NCI-H748 (cell line): ENCODE measurements at regions not wholly inside any gene's neighbourhood (a gene's known extent, or its start where the extent isn't known, plus 50 kb on each side); places are given as distances from the start of the nearest gene placed in this dataset.
A peak's percentile ranks its signal among the peaks of the same experiment; 100 is the strongest.

Source experiments
- DNase-seq: peaks from one replicate; lab custom pipeline; 2025; ENCODE audit not compliant: unreplicated experiment; lab: John Stamatoyannopoulos, UW

DNA sequence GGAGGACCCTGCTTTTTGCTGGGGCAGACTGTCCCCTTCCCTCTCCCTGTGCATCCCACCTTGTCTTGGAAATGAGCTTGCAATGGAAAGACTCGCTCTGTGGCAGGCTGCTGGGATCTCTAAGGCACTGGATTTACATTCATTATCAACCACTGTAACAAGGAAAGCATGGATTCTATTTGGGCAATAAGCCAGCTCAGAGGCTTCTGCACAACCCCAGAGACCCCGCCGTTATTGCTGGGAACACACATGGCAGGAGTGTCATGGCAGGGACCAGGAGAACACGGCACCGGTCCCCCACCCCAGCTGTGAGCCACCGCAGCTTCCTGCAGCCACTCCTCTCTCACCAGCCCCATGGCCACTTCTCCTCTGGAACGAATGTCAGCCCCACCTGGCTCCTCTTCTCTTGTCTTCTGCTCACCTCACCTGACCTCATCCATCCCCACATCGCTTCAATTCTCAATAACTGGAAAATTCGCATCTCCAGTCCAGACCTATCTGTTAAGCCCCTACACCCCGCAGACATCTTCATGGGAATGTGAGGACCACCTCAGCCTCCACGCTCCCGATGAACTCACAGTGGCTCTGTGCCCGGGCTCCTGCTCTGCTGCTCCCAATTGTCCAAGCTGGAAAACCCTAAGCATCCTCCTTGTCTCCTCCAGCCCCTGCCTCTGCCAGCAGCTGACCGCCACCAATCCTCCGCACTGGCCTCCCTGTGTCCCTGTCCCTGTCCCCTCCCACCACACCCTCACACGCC is 181.5 kb downstream of the USP12 start:
- no peak for DNase-seq

DNA sequence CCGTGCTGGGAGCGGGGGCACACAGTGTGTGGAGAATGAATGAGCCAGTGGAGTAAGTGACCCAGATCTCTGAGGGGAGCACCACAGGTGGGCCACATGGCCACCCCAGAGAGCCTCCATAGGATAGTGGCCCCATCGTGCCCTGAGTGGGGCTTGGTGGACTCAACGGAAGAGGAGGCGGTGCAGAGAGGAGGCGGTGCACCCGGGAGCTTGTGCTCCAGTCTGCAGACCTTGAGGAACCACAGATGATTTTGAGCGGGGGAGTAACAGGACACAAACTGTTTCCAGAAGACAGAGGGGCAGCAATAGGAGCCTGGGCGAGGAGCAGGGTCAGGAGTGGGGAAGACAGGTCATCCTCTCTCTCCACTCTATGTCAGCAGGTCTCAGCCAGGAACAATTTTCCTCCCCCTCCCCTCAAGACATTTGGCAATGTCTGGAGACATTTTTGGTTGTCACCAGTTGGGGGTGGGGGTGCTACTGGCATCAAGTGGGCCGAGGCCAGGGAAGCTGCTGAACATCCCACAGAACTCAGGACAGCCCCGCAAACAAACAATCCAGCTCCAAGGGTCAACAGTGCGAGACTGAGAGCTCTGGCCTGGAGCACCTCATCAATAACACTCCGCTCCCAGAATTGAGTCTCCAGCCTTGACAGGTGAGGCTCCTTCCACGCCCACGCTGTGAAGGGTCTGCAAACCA is 182.2 kb downstream of the USP12 start:
- no peak for DNase-seq

DNA sequence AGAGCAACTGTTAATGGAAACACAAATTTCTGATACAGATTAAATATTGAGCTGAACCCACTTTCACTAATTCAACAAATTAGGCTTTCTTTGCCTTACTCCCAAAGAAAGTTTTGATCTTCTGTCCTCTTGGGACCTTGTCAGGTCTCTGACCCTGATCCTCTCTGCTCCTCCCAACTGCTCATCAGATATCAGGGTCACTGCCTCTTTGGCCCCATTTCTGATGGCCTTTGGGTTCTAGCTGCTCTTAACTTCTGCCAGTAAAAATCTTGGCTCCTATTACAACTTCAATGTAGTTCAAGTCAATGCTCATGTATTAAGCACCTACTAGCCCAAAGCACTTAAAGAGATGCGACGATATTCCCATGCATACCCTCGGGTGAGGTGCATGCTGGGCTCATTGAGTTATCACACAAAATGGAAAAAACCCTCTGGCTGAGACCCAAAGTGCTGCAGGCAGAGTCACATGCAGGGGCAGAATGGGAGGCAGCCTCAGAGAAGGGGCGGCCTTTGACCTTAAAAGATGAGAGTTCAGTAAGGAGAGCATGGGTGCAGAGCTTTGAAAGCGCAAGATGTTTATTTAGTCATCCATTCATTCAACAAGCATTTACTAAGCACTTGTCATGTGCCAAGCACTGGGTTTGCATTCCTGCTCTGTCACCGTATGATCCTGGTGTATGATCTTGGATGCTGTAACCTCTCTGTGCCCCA is 183.4 kb downstream of the USP12 start:
- DNase-seq, result no peak

DNA sequence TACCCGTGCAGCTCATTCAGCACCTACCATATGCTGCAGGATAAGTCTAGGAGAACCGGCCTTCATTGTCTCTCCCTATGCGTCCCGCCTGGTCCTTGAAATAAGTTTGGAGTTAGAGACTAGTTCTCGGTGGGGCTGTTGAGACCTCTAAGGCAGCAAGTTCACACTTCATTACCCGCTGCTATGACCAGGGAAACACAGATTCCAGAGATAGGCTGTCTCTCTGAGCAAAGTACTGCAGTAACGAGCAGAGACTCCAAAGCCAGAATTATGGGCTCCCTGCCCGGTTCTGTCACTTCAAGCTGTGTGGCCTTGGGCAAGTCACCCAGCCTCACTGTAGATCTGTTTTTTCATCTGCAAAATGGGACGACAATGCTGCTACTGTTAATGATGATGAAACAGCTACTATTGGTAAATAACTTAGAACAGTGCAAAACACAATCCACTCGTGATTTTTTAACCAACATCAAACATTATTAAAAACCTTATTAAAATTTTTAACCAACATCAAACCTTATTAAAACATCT is 184.1 kb downstream of the USP12 start:
- DNase-seq, result no peak

DNA sequence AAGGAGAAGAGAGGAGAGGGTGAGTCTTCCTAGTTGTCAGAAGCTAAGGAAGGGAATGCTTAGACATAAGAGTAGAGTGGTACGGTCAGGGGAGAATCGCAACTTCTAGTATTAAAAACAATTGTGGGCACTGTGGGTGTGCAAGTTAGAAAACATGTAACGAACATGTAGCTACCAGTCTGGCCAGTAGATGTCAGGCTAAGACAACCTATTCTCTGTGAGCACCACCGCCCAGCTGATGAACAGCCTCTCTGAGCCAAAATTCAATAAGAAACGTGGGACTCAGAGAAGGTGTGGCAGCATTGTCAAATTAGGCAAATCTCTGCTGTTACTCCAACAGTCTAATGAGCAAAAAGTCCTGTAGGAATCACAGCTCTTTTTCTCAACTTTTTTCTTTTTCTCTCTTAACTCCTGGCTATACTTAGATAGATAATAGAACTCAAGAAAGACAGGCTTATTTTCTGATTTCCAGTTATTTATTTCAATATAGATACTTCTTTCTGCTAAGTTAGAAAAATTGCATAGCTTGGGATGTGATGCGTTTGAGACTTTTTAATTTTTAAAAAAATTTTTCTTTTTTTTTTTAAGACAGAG is 186.2 kb downstream of the USP12 start:
- DNase-seq, result peak; percentile 93

DNA sequence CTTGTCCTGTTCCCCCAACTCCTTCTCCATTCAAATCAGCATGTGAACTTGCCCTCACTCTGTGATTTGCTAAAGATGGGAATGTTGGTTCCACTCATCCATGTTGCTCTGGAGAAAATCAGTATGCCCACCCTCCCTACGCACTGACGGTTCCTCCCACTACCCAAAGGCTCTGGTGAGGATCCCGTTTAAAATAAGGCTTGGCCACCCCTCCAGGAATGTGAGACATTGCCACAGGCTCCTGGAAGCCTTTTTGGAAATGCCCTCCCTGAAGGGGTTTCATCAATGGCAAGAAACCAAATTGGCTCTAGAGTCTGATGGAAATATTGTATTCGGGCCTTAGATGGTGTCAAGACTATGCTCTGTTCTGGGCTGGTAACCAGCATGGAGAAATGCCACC is 187.3 kb downstream of the USP12 start:
- DNase-seq, result no peak

DNA sequence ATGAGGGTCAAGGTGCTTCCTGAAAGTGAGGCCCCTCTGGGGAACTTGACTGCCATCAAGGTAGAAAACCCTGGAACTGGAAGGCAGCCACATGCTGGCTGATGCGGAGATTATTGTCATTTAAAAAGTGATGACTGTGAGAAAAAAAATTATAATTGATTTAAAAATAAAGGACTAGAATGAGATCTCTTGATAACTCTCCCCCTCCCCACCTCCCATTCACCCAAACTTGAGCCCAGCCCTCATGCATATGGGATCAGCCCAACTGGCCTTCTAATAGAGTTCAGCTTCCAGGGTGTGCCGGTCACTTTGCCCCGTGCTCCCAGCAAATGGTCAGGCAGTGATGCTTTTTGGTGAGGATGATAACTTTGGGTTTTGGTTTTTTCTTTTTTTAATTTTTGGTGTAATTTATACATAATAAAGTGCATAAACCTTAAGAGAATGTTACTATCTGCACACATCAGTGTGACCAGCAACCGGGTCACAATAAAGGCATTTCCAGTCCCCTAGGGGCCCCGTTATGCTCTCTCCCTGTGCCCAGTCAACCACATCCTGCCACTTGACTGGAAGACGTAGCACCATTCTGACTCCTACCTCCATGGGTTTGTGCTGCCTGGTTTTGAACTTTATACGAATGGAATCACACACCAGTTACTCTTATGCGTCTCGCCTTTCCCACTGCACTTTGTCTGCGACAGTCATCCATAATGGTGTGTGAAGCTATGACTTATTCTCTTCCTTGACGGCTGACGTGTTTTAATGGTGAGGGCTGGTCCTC is 187.9 kb downstream of the USP12 start:
- no peak for DNase-seq

DNA sequence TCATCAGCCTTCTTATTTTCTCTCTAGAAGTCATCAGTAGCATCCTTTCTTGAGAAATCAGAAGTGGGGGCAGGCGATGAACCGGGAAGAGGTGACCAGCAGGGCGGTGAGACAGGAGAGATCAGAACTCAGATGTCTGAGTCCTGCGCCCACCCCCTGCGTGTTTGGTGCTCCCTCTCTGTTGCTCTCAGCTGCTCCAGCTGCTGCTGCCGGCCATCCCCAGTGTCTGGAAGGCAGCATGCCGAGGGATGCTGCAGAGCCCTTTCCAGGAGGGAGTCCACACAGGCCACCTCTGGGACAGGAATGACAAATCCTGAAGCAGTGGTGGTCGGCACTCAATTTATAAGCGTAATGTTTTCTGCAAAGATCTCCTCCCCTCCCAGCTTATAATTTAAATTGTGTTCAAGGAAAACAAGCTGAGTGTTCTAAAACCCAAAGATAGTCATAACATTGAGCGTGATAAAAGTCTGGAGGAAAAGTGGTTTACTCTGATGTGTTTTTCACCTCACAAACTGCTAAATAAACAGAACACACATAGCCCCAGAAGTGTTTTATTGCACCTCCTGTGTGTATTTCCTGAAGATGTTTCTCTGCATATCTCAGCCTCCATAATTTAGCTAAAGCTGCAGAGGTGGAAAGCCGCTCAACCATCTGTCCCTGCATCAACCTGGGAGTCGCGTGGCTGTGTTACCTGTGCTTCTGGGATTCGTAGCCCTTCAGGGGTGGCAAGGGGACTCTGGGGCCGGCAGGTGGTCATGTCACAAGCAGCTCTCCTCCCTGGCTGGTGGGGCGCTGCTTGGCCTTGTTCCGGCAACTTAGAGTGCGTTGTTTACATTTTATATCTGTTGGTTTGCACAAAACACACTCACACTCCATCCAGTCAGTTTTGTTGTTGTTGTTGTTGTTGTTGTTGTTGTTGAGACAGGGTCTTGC is 191.2 kb downstream of the USP12 start:
- no peak for DNase-seq

DNA sequence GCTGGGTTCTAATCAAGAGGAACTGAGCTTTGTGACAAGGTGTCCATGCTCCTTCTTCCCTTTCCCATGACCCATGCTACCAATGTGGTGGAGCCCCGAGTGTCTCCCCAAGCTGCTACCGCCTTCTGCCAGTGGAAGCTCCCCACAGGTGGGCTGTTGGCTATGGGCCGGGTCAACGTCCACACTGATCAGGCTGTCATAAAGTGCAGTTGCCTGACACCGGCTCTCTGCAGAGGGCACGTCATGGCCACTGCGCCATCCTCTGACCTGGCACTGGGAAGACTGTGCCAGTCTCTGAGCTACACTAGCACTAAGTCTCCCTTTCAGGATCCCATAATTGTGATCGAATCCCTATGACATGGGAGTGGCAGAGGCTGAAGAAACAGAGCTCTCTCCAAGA is 192.3 kb downstream of the USP12 start:
- no peak for DNase-seq

DNA sequence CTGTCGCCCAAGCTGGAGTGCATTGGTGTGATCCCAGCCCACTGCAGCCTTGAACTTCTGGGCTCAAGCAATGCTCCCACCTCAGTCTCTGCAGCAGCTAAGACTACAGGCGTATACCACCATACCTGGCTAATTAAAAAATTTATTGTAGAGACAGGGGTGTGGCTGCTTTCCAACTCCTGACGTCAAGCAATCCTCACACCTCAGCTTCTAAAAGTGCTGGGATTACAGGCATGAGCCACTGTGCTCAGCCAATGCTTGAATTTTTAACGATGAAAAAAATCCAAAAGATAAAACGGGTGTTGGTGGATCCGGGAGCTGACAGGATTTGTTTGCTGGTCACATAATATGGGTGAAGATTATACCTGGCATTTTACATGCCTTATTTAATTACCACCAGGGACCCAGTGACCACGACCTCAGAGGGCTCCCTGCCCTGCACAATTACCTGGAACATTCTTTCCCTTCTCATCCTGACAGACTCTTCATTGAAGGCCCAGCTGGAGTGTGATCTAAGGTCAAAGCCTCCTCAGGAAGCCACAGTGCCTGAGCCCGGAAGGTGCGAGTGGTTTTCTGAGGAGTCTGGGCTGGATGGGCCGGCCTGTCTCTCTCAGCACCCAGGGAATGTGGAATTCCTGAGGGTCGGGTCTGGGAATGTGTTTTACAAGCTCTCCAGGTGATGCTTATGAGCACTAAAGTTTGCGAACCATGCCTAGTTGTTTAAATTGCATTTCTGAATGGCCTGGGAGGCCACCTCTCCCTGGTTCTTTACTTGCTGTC is 193.3 kb downstream of the USP12 start:
- DNase-seq, result no peak

DNA sequence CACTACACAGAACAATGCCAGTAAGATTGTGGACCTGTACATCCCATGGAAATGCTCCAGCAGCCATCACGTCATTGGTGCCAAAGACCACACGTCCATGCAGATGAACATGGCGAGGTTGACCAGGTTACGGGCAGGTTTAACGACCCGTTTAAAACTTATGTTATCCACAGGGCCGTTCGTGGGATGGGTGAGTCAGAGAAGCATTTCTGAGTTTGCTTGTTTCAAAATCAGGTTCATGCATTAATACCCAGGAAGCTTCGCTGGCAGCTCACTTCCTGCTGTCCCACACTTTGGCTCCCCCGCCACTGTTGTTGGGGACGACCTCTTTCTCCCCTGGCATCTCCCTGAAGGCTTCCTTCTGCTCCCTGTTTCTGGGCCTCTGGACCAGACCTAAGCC is 194.1 kb downstream of the USP12 start:
- DNase-seq, result no peak

DNA sequence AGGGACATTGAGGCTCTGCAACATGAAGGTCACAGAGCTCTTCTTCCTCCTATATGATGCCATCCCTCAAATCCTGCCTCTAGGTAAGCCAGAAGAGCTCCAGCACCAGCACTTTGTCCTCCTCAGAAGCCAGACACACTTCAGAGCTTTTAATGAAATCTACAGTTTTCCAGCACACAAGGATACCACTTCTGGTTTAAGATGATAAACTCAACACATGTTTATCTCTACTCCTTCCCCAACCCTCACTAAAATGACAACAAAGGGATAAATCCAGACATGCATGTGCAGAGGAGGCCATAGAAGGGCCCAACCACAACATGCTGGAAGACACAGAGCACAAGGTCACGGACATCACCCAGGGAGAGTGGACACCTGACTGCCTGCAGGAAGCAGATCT is 195.3 kb downstream of the USP12 start:
- no peak for DNase-seq

DNA sequence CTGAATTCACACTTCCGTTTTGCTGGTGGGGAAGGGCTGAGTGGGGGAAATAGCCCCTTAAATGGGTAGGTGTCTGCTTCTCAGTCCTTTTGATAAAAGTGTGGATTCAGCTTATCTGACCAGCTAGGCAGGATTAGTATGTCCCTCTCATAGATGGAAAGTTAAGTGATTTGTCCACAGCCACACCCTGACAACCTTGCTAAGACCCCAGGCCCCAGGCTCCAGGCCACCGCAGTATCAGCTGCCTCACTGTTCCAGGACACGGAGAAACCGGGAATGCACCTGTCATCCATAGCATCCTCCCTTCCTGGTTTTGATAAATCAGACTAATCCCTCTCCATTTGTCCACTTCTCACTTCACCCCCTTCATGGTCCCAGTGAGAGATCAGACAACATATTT is 197.7 kb downstream of the USP12 start:
- DNase-seq, result no peak

DNA sequence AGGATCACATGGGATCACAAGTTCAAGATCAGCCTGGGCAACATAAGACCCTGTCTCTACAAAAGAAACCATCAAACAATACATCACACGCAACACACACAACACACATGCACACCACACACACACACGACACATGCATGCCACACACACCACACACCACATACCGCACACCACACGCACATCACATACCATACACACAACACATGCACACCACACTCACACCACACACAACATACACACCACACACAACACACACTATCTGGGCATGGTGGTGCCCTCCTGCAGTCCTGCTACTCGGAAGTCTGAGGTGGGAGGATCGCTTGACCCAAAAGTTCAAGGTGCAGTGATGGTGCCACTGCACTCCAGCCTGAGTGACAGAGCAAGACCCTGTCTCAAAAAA is 198.3 kb downstream of the USP12 start:
- no peak for DNase-seq

DNA sequence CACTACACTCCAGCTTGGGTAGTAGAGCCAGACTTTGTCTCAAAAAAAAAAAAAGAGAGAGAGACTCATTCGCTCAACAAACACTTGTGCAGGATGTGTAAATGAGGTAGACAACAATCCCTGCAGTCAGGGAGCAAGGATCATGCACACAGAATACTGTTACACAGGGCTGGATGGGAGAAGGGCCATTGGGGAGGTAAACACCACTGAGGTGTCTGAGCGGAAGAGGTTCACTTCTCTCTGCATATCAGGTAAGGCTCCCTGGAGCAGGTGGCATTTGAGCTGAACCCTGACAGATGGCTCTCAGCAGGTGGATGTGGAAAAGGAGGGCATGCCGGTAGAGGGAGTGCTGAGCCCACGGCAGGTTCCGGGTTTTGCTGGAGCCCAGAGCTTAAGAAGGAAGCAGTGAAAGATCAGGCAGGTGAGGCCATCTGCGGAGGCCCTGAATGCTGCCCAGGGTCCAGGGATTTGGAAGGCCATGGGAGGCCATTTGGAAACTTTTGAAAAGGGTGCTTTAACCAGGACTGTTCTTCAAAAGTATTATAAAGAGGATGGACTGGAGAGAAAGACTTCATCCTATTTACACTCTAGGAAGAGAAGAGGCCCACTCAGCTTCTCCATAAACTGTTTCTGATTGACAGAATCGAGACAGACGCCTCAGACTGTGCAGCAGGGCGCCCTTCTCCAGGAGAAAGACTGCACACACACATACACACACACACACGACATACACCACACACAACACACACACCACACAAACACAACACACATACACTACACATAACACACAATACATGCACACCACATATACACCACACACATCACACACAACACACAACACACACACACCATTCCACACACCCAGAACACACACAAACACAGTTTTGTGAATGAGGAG is 199.4 kb downstream of the USP12 start:
- DNase-seq, result peak; percentile 98

DNA sequence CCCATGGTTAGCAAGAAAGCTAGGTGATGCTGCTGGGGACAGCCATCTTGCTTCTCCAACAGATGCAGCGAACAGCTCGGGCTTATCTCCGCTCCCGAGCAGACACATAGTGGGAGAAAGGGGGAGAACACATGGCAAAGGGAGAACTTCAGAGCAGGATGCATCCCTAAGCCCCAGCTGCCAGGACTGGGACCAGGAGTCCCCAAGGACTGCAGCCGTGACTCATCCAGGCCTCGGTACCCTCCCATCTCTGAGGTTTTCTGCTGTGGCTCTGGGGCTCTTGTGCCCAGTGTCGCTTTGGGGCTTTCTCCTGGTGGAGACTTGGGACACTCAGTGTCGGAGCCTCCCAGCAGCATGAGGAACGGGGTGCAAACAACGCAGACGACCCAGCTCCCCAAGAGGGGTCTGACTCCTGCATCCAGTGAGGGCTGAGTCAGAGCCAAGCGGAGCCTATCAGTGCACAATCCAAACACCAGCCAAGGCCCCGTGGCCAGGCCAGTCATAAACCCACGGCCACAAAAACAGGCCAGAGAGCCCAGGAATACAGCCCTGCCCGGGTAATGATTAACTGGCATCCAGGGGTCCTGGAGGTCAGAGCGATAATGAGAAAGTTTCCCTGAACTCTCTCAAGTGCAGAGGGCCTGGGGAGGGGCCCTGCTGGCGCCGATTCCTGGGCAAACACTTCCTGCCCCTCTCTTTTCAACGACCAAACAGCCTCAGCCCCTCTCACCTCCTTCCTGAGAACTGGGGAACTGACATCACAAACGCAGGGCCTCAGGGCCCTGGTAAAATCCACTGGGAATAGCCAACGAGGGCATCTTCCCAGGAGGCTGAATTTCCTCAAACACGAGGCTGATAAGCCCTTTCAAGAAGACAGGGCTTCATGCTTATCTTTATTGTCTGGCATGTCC is 202.9 kb downstream of the USP12 start:
- DNase-seq, result no peak
